ENCODE measurements at regions not wholly inside any gene's neighbourhood (a gene's known extent, or its start where the extent isn't known, plus 50 kb on each side); places are given as distances from the start of the nearest gene placed in this dataset.
A peak's percentile ranks its signal among the peaks of the same experiment; 100 is the strongest.

- in situ Hi-C loops (cut with HindIII; ENCODE audit: low pct_ligation_motif_present, low sequenced_read_pairs), result no loop called here
- Histone ChIP-seq H3K27ac (peak overlapping the region; percentile 19), H3K36me3 (replicated peaks) (no peaks in the 10 kb centered on the region), H3K4me3 (ENCODE audit: low read depth, low read length) (no peak overlapping the region), H3K27me3 (replicated peaks) (no peaks in the 10 kb centered on the region)
- DNase-seq, result peak; percentile 34
- TF ChIP-seq, protein P1, sequence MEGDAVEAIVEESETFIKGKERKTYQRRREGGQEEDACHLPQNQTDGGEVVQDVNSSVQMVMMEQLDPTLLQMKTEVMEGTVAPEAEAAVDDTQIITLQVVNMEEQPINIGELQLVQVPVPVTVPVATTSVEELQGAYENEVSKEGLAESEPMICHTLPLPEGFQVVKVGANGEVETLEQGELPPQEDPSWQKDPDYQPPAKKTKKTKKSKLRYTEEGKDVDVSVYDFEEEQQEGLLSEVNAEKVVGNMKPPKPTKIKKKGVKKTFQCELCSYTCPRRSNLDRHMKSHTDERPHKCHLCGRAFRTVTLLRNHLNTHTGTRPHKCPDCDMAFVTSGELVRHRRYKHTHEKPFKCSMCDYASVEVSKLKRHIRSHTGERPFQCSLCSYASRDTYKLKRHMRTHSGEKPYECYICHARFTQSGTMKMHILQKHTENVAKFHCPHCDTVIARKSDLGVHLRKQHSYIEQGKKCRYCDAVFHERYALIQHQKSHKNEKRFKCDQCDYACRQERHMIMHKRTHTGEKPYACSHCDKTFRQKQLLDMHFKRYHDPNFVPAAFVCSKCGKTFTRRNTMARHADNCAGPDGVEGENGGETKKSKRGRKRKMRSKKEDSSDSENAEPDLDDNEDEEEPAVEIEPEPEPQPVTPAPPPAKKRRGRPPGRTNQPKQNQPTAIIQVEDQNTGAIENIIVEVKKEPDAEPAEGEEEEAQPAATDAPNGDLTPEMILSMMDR (IDR thresholded peaks at IDR 0.05; ENCODE audit: low read depth, low read length, missing control alignments), result no peak
Measured at GRCh38 chr21:16280686-16281091, 550.9 kb downstream of the USP25 start.

DNA sequence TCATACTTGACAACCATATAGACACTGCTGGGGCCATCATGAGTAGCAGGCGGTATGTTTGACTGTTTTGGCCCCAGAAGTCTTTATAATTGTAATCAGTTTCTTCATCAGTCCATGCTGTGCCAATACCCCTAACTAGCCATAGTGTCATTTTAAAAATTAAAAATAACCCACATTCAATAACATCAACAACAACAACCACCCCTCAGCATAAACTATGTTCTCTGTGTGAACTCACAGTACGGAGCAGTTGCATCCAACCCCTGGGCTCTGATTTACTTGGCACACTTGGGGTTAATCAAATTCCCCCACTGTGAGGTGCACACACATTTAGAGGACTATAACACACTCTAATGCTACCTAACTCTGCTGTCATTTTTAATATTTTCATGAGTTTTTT lies 553.7 kb downstream of the USP25 start:
- no peak overlapping the region for H3K4me3 ChIP-seq (ENCODE audit: low read depth, low read length)
- in situ Hi-C loops (cut with HindIII; ENCODE audit: low pct_ligation_motif_present, low sequenced_read_pairs), result no loop called here
- H3K27me3 ChIP-seq (replicated peaks), result no peaks in the 10 kb centered on the region
- H3K36me3 ChIP-seq (replicated peaks), result no peaks in the 10 kb centered on the region
- no peak for DNase-seq
- no peak overlapping the region for H3K27ac ChIP-seq
- TF ChIP-seq, protein P1 (IDR thresholded peaks at IDR 0.05; ENCODE audit: low read depth, low read length, missing control alignments), result no peak

DNA sequence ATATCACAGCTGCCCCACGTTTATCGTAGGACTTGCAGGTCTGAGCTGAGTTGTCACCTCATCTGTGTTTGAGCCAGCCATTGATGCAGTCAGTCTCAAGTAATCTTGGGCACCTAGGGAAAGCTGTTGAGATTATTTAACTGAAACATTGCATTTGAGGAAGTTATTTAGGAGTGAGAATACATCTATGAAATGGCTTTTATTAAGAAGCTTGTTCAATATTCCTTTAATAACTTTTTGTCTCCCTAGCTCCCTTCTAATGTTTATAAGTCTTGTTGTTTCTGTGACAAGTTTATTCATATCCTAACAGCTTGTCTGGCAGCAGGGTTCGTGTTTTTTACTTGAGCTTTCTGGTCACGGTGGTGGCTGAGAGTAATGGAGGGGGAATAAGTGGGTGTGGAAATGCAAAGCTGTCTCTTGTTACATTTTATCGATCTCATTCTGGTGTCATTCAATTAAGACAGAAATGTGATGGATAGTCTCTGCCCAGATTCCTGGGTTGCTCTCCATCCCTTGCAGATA lies 555.9 kb downstream of the USP25 start:
- DNase-seq, result no peak
- TF ChIP-seq, protein P1 (IDR thresholded peaks at IDR 0.05; ENCODE audit: low read depth, low read length, missing control alignments), result no peak
- H3K27ac ChIP-seq, result no peak overlapping the region
- H3K4me3 ChIP-seq (ENCODE audit: low read depth, low read length), result no peak overlapping the region
- no peaks in the 10 kb centered on the region for H3K27me3 ChIP-seq (replicated peaks)
- in situ Hi-C loops (cut with HindIII; ENCODE audit: low pct_ligation_motif_present, low sequenced_read_pairs), result no loop called here
- no peaks in the 10 kb centered on the region for H3K36me3 ChIP-seq (replicated peaks)

- TF ChIP-seq, protein P1 (IDR thresholded peaks at IDR 0.05; ENCODE audit: low read depth, low read length, missing control alignments), result no peak
- Histone ChIP-seq H3K27me3 (replicated peaks) (no peaks in the 10 kb centered on the region), H3K36me3 (replicated peaks) (no peaks in the 10 kb centered on the region), H3K4me3 (ENCODE audit: low read depth, low read length) (no peak overlapping the region), H3K27ac (no peak overlapping the region)
- in situ Hi-C loops (cut with HindIII; ENCODE audit: low pct_ligation_motif_present, low sequenced_read_pairs), result no loop called here
- no peak for DNase-seq
Measured at GRCh38 chr21:16287046-16287445, 557.3 kb downstream of the USP25 start.

GRCh38 chr21:16291296-16291695 lies 561.5 kb downstream of the USP25 start:
- in situ Hi-C loops (cut with HindIII; ENCODE audit: low pct_ligation_motif_present, low sequenced_read_pairs), result no loop called here
- TF ChIP-seq, protein P1 (IDR thresholded peaks at IDR 0.05; ENCODE audit: low read depth, low read length, missing control alignments), result no peak
- Histone ChIP-seq H3K27me3 (replicated peaks) (no peaks in the 10 kb centered on the region), H3K4me3 (ENCODE audit: low read depth, low read length) (no peak overlapping the region), H3K27ac (no peak overlapping the region), H3K36me3 (replicated peaks) (no peaks in the 10 kb centered on the region)
- no peak for DNase-seq

- in situ Hi-C loops (cut with HindIII; ENCODE audit: low pct_ligation_motif_present, low sequenced_read_pairs), result no loop called here
- no peak overlapping the region for H3K27ac ChIP-seq
- no peak for DNase-seq
- no peaks in the 10 kb centered on the region for H3K27me3 ChIP-seq (replicated peaks)
- H3K36me3 ChIP-seq (replicated peaks), result no peaks in the 10 kb centered on the region
- H3K4me3 ChIP-seq (ENCODE audit: low read depth, low read length), result no peak overlapping the region
- TF ChIP-seq, protein P1 (IDR thresholded peaks at IDR 0.05; ENCODE audit: low read depth, low read length, missing control alignments), result no peak
Measured at GRCh38 chr21:16294128-16294527, 564.3 kb downstream of the USP25 start.
